ENCODE measurements at regions not wholly inside any gene's neighbourhood (a gene's known extent, or its start where the extent isn't known, plus 50 kb on each side); places are given as distances from the start of the nearest gene placed in this dataset.
A peak's percentile ranks its signal among the peaks of the same experiment; 100 is the strongest.
"Not testable (repeated sequence)": the region's sequence is repeated elsewhere in the genome, so short reads cannot be mapped to it uniquely, and the experiment has no call there.

GRCh38 chr15:38992506-38992905, 427.9 kb upstream of the RASGRP1 start:
- DNase-seq, result no peak

- no peak for DNase-seq
Observed at GRCh38 chr15:38992930-38993329, 428.3 kb upstream of the RASGRP1 start.

- no peak for DNase-seq
Observed at GRCh38 chr15:38994310-38994709, 429.7 kb upstream of the RASGRP1 start.

DNA sequence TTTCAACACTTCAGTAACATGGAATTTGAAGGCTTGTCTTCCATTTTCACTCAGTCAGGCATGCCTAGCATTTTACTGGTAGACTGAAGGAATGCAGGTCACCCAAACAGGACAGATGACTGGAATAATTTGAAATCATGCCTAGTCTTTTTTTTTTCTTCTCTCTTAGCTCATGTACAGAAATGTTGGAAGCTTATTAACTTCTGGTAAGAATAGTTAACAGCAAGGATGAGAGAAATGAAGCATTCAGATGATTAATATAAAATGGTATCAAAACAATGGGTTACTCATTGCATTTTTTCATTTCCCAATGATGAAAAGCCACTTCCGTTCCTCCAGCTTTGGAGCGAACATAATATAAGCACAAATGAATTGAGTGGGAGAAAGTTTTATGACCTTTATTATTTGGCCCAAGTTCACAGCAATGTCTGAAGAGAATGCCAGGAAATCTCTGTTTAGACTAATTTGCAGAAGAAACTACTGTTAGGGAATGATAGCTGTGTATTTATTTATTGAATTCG, 431.6 kb upstream of the RASGRP1 start:
- DNase-seq, result no peak

GRCh38 chr15:38997841-38998240, 433.2 kb upstream of the RASGRP1 start:
- DNase-seq, result no peak

DNA sequence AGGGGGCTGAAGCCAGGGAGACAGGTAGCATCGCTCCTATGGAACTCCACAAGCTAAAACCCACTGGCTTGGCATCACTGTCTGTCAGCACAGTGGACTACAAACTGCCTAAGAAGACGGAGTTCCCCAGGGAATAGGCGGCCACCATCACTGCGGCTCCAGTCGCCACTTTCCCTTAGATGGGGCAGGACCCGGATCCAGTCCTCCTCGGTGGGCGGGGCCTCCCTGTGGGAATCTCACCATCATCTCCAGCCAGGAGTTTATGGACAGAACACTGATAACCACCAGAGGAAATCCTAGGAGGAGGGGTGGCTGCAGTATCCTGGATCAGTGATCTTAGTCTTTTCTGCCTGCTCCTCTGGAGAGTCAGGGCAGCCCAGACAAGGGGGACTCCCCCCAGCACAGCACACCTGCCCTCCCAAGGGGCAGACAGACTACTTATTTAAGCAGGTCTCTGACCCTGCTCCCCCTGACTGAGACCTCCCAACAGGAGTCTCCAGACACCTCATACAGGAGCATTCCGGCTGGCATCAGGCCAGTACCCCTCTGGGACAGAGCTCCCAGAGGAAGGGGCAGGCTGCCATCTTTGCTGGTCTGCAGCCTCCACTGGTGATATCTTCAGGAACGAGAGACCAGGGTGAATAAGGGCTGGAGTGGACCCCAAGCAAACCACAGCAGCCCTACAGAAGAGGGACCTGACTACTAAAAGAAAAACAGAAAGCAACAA, 435.6 kb upstream of the RASGRP1 start:
- DNase-seq, result no peak

GRCh38 chr15:39009740-39010139, 445.1 kb upstream of the RASGRP1 start:
- DNase-seq, result no peak

DNA sequence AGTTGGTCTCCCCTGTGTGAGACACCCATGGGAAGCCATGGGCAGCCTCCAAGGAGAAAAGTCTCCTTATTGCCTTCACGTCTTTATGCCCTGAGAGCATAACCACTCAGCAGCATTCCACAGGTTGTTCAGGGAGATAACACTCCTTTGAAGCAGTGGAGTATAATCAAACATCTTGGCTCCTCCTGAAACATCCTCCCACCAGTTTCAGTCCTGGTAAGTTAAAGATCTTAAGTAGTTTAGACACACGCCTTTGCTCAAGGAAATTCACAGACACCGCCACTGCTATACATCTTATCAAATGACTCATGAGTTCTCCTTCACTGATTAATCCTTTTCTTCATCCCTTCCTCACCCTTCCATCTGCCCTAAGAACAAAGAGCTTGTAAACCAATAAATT, 446.5 kb upstream of the RASGRP1 start:
- DNase-seq, result not testable (repeated sequence)

- peak; percentile 36 for DNase-seq
Observed at GRCh38 chr15:39013262-39013661, 448.6 kb upstream of the RASGRP1 start.

DNA sequence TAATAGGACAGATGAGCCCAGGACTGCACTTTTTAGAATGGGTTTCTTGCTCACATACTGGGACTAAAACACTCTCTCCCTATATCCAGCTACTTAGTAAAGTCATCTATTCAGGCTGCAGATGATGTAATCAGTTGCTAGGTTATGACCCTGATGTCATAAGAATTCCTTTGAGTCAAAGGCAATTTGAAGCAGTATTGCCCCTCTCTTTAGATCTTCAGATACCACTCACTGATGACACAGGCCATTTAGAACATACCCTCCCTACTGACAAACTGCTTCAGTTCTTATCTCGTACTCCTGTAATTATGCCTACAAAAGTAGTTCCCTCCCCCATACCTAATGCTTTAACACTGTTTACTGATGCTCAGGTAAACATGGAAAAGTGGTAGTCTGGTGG, 450.1 kb upstream of the RASGRP1 start:
- DNase-seq, result no peak

GRCh38 chr15:39016706-39017105, 452.1 kb upstream of the RASGRP1 start:
- DNase-seq, result no peak

DNA sequence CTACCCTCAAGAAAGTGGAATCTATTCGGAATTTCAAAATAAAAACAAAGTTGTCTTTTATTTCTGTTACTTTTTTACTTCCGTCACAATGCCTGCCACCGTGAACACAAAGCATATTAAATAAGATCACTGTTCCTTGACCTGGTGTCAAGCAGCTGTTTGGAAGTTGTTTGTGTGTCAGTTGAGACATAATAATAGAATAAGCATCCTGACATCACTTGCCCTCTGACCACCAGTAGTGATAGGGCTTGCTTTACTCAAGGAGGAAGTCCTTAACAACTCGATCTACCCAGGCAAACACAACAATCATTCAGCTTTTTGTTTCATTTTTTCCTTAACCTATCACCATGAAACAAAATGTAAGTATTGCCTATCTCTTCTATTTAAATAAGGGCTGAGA, 454.4 kb upstream of the RASGRP1 start:
- no peak for DNase-seq

DNA sequence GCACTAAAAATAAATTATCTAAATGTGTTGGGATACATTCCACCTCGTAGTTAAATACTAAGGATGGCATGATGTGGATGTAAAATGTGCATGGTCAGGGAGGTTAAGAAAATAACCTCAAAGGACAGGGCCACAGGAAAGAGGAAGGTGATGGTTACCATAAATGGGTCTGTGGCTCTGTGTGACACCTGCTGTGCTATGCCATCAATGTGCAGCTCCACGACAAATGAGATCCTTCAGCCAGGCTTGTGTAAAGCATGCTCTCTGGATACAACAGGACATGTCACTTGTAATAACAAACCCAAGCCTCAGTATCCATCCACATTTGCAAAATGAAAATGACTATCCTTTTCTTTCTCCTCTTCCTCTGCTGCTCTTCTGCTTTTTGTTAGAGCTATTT, 456.7 kb upstream of the RASGRP1 start:
- no peak for DNase-seq

DNA sequence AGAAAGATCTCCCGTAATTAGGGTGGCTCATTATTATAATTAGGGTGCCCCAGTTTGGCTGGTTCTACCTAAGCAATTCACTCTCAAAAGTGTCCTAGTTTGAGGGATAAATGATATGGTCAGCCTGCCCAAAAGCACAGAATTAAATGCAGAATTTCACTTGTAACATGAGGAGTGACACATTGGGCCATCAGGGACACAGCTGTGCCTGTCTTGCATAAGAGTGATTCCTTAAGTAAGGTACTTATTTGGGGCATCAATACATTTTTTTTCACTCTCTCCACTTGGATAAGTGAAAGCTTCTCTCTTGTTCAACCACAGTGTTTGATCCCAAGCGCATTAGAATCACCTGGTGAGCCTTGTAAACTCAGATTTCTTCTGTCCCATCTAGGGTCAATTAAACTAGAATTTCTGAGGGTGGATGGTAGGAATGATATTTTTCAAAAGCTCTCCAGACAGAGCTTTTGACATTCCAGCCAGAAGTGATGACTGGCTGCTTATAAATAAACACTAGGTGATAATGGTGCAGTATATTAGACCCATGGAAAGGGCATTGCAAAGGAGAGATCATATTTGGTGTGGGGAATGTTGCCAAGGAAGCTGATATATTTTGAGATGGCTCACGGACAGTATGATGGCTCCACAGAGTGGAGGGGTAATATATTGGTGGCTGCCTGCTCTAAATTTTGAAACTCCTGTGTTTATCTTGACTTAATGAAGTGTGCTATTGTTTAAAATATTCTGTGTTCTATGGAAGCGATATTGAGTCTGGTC, 458.1 kb upstream of the RASGRP1 start:
- no peak for DNase-seq

GRCh38 chr15:39025321-39025720, 460.7 kb upstream of the RASGRP1 start:
- no peak for DNase-seq

DNA sequence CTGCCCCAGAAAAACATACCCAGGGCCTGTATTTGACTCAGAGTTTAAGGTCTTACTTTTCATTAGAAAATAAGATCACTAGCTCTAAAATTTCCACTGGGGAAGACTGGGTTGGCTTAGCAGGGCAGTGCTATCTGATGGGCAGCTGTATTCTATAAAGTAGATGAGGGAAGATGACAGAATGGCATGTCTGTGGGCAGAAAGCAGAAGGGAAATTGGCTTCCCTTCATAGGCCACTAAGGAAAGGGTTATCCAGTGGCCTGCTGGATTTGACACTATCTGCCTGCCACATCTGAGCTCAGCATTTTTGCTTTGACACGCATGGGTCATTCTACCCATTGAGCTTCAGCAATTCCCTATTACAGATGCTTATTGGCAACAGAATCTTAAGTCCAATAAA, 461.3 kb upstream of the RASGRP1 start:
- no peak for DNase-seq

GRCh38 chr15:39028069-39028468, 463.5 kb upstream of the RASGRP1 start:
- no peak for DNase-seq

- no peak for DNase-seq
Observed at GRCh38 chr15:39029741-39030140, 465.1 kb upstream of the RASGRP1 start.

DNA sequence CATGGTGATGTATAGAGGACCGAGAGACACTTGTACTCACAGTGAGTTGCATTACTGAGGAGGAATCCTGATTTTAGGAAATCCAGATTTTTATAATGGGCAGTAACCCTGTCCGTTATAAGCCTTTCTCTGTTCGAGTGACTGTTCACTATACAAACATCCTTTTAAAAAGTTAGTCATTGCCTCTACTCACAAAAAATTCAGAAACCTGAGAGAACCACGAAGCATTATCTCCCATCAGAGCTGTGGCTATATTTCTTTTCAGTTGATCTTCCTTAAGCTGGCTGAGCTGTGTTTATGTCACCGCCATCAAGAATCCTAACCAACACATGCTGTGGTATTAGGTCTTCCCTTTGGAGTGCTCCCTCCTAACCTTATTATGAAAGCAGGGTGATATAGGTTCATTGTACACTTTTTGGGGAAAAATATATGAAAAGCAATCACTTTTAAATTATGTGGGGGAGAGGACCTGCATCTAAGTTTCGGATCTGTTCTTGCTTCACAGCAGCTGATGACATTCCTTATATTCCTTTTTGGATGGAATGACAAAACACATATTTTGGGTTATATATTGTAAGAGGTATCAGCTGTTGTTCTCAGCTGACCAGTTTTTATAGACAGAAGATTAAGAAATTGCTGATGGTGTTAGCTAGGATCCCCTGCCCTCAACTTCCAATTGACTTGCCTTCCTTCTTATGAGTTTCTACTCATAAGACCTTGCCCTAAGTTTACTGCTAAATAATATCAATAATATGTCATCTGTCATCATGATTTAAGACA, 465.9 kb upstream of the RASGRP1 start:
- DNase-seq, result no peak

DNA sequence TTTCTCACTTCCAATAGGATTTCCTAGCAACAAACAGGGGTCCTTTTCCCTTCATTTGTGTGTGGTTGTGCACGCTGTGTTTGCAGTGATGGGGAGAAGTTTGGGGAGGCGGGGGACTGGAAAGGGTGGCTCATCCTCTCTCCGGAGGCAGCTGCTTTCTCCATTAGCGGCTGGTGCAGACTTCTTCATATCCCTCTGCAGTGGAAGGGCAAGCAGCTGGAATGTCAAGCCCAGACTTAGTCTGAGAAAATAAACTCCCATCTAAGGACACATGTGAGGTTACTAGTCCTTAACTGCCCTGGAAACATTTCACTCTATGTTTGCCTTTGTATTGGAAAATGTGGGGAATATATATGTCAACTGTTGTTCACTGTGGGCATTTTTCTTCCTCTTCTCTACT, 467.0 kb upstream of the RASGRP1 start:
- DNase-seq, result no peak

DNA sequence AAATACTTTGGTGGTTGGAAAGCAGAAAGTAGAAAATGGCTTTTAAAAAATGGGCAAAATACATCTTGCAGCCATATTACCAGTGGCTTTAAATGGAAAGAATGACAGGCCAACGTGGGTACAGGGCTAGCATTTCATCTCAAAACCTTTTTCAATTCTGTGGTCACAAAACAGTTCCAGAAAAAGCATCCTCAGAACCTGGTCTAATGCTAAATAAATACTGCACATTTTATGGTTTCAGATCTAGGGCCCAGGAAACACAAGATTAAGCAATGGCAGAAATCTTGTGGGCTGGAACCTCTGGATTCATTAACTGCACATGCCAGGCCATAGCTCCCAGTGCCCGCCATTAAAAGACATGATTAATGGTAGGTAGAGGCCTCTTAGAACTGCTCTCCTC, 470.2 kb upstream of the RASGRP1 start:
- no peak for DNase-seq

DNA sequence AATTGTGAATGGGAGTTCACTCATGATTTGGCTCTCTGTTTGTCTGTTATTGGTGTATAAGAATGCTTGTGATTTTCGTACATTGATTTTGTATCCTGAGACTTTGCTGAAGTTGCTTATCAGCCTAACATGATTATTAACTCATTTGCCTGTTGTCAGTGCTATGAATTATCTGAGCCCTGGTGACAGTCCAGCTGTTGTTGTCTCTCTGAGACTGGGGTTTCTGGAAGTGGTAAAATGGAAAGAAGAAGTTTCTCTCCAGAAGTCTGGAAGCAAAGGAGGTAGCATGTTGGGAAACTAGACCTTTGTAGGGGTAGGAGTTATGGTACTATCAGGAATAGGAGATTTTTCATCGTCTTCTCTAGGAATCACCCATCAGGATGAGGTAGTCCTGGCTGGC, 473.0 kb upstream of the RASGRP1 start:
- DNase-seq, result not testable (repeated sequence)

DNA sequence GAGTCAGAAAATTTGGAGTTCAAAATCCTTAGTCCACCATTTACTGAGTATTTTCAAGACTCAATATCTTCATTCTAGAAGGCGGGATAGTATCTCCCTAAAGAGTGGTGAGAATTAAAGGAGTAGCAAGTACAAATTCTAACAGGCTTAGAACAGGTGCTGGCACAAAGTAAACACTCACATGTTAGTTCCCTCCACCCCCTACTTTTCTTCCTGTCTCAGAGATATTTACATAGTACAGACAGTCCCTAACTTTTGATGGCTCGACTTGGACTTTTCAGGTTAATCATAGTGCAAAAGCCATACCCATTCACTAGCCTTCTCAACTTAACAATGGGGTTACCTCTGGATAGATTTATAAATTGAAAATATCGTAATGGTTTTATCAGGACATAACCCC, 476.2 kb upstream of the RASGRP1 start:
- no peak for DNase-seq

All from NCI-H82 (cell line).